ENCODE measurements at regions not wholly inside any gene's neighbourhood (a gene's known extent, or its start where the extent isn't known, plus 50 kb on each side); places are given as distances from the start of the nearest gene placed in this dataset.
"Not testable (repeated sequence)": the region's sequence is repeated elsewhere in the genome, so short reads cannot be mapped to it uniquely, and the experiment has no call there.

DNA sequence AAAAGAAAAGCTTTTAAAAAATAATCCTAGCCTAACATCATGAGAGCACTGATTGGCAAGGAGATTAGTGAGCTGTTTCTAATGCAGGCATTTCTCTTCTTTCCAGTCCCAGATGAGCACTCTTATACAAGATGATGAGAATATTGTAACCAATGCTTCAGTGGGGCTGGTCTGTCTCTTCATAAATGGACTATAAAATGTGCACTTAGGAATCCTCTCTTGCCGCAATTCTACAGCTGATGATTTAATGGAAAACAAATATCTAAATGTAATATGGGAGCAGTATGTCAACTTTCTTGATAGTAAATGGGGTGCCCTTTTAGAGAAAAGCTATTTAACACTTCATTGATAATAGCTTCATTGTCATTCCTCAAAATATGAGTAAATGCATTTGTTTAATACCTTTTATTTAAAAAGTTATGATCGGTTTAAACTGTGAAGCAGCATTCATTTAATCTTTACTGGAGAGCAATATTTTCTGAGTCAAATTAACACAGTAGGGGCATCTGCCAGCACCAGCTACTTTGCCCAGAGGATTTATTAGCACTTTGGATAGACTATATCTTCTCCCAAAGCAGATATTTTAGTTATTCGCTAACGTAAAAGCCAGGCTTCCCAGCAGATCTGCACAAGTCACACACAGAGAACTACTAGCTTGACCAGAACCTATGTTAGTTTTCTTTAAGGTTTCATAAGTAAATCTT lies 985.9 kb downstream of the DIPK2A start:
- no peak for DNase-seq

DNA sequence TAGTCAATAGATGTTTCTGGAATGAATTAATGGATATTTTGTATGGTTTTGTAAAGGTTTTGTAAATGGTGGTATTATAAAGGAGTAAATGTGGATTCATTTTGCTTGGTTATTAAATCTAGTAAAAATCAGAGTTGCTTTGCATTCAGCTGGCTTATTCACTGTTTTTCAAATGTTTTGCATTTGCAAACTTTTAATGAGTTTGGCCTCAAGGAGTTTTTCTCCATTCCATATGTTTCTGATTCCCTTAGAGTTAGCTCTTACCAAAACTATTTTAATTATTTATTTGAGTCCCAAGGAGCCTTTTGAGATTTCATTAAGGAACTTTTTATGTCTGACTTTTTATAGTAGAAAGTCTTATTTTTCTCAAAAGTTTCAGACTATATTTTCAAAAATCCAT lies 992.2 kb downstream of the DIPK2A start:
- no peak for DNase-seq

DNA sequence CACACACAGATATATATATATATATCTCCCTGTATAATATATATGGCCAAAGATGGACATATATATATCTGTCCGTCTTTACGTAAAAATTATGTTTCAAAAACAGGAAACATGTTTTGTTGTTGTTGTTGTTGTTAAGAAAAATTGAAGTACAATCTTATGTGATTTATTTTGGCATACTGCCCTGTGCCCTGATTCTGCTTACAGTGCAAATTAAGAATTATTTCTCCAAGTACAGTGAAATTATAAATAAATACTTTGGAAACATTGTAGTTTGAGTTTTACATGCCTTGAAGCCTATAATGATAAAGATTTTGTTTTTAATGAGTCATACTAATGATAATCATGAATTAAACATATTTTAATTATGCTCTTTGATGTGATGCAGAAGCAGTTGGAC lies 994.9 kb downstream of the DIPK2A start:
- DNase-seq, result no peak

DNA sequence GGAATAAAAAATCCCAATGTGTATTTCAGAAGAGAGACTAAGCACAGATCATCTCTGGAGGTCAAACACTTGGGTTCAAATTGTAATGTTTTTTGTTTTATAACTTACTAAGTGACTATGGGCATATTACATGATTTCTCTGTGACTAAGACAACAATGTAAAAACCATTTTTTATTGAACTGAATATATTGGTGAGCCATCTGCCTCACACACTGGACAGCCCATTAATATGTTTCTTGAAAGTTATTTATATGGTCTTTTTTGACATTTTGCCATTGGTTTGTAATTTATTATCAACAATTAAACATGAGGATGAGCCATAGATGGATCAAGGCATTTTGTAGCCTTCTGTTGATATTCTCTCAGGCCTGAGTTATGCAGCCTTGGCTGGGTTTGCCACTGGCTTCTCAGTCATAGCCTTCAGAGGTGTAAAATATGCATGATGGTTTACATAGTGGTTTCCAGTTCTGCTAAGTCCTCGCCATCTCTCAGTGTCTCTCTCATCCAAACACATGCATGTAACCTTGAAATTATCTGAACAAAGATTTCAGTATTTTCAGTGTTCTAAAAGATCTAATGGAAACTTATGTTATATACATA lies 997.2 kb downstream of the DIPK2A start:
- no peak for DNase-seq

DNA sequence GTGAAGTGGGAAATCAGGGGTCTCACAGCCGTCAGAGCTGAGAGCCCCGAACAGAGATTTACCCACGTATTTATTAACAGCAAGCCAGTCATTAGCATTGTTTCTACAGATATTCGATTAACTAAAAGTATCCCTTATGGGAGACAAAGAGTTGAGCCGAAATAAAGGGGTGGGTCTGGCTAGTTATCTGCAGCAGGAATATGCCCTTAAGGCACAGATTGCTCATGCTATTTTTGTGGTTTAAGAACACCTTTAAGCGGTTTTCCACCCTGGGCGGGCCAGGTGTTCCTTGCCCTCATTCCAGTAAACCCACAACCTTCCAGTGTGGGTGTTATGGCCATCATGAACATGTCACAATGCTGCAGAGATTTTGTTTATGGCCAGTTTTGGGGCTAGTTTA lies 1012.9 kb downstream of the DIPK2A start:
- not testable (repeated sequence) for DNase-seq

DNA sequence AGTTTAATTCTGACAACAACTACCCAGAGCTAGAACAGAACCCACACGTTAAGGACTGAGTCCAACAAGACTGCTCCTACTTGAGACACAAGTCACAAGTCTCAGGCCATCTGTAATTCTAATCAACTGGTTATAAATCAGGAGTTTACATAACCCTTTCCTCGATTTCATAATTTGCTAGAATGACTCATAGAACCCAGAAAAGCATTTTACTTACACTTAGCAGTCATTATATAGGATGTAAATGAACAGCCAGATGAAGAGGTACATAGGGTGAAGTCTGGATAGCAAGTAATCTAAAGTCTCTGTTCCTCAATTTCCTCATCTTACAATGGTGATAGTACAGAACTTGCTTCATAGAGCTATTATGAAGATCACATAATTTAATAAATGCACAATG lies 1018.2 kb downstream of the DIPK2A start:
- no peak for DNase-seq

DNA sequence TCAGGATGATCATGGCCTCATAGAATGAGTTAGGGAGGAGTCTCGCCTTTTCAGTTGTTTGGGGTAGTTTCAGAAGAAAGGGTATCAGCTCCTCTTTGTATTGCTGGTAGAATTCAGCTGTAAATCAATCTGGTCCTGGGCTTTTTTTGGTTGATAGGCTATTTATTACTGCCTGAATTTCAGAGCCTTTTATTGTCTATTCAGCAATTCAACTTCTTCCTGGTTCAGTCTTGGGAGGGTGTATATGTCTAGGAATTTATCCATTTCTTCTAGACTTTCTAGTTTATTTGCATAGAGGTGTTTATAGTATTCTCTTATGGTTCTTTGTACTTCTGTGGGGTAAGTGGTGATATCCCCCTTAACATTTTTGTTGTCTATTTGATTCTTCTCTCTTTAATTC lies 1024.2 kb downstream of the DIPK2A start:
- no peak for DNase-seq

DNA sequence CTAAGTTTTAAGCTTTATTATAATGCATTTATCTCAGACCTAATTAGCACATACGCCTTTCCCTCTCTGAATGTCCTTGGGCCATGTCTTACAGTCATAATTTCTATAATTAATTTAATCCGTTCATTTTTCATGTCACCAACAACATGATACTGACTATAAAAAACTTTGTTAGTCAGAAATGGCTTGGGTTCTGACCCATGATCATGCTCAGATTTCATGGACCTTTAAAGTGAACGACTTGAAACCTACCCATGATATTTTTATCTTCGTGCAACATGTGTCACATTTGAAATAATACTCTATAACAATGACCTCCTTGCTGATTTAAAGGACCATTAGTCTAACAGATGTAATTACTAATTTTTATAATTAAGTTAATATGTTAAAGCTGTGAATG lies 1033.8 kb downstream of the DIPK2A start:
- no peak for DNase-seq

DNA sequence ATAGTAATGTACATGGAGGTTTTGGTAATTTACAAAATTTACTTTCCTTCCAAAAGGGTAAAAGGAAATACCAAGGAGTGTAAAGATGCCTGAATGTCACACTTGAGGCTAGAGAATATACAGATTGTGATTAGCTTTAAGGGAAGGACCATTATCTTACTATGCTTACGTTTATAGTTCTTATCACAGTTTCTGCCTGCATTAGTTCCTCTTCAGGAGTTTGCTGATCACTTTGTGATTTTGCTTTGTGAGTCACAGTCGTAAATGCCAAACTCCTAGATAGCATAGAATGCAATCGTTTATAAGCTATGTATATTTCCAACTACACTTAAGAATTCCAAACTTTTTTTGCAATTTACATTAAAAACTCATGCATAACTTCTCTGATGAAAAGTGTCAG lies 1034.6 kb downstream of the DIPK2A start:
- no peak for DNase-seq

DNA sequence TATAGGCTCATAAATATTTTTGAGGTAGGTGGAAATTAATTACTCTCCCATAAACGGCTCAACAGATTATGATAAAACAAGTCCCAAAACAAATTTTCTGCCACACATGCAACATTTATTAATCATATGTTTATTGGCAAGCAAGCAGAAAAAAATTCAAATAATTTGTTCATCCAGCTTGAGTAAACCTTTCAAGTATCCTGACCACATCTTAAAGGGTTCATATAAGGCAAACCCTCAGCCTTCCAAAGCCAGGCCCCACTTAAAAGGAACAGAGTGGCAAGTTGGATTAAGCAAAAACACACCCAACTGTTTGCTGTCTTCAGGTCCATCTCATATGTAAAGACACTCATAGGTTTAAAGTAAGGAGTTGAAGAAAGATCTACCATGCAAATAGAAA lies 1042.3 kb downstream of the DIPK2A start:
- no peak for DNase-seq

DNA sequence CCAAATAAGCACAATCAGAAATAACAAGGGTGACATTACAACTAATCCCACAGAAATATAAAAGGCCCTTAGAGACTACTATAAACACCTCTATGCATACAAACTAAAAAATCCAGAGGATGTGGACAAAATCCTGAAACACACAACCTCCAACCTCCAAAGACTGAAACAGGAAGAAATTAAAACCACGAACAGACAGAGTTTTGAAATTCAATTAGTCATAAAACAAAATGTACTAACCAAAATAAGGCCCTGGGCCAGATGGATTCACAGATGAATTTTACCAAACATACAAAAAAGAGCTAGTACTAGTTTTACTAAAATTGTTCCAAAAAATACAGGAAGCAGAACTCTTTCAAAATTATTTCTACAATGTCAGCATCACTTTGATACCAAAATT lies 1043.6 kb downstream of the DIPK2A start:
- no peak for DNase-seq

DNA sequence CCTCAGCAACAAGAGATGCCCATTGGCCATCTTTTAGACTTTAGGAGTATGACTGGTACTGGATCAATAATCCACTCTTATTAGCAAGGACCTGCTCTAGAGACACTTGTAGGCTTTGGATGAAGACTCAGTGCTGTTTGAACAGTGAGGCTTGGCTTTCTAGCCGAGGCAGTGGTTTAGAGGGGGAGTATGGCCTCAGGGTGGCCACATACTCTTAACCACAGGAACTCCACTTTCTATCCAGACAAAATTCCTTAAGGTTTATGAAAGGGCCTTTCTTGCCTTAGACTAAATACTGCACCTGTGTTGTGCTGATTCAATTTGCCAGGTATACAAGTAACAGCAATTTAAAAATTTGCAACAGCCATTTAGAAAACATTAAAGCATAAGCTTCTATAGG lies 1046.3 kb downstream of the DIPK2A start:
- no peak for DNase-seq

DNA sequence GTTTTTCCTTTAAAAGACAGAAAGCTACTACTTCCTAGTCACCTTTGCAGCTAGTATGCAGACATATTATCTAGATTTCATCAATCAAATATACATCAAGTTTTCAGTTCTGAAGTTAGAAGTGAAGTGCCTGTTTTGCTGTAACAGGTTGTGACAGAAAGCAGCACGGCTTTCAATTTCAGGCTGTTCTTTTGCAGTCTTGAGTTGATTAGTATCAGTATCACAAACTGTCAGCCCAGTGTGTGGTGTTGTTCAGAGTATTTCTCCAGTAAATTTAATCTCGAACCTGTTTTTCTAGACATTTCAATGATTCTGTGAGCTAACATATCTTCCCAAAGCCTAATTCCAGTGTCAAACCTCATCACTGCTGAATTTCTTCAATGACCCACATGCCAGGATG lies 1050.8 kb downstream of the DIPK2A start:
- DNase-seq, result no peak

DNA sequence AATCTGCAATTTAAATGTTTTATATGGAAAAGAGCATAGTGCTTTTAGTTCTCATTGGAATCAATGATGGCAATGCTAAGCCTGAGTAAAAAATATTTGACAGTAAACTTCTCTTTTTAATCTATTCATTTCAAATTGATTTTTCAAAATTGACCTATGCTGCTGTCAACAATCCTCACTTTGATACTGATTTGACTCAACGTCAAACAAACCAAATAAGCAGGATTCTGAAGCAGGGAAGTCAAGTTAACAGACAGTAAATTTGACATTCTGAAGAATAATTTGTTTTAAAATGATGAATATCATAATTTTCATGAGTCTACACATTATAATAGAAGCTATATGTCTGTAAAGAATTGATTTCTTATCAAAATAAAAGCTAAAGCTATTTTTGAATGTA lies 1053.1 kb downstream of the DIPK2A start:
- no peak for DNase-seq

DNA sequence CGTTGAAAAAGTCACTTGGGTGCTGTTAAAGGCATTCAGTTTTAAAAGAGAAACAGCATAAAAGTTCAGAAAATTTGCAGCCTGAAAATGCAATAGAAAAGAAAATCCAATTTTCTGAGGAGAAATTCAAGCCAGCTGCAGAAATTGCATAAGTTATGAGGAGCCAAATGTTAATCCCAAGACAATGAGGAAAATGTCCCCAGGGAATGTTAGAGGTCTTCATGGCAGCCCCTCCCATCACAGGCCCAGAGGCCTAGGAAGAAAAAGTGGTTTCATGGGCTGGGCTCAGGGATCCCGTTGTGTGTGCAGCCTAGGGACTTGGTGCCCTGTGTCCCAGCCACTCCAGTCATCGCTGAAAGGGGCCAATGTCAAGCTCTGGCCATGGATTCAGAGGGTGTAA lies 1055.6 kb downstream of the DIPK2A start:
- DNase-seq, result not testable (repeated sequence)

DNA sequence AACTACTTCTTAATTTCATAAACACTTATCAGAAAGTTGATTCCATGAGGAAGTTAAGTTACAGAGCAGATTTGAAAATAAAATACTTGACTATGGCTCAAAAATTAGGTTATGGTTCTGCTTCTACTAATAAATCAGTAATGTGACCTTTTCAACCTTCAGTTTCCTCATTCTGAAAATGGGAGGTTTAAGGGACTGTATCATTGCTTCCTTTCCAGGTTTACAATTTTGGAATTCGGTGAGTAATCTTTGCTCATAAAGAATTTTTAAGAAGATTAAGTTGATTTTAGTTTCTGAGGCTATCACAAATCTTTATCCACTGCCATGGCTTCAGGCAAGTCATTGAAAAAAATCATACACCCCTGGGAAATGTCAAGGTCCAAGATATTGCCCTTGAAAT lies 1061.2 kb downstream of the DIPK2A start:
- no peak for DNase-seq

DNA sequence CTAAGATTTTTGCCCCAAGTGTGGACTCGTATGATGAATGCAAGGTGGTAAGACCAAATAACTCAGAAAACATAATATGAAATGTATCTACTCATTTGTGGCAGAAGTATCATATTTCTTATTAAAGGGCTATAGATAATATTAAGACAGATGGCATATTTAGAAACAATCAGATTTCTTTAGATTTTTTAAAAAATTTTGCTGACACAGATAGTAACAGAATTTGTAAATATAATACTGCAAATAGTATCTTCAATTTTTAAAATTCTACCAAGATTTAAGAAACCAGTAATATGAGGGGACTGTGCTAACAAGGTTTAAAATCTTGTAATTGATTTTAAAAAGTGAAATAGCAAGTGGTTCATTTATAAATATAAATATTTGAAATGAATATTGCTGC lies 1064.1 kb downstream of the DIPK2A start:
- DNase-seq, result no peak

DNA sequence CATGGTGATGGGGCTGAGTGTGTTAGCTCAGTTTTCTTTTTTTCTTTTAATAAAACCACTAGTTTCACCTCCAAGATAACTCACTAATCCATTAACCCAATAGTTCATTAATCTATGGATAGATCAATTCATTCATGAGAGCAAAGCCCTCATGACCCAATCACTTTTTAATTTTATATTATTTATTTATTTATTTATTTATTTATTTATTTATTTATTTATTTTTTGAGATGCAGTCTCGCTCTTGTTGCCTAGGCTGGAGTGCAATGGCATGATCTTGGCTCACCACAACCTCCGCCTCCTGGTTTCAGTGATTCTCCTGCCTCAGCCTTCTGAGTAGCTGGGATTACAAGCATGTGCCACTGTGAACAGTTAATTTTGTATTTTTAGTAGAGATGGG lies 1082.4 kb downstream of the DIPK2A start:
- DNase-seq, result not testable (repeated sequence)

DNA sequence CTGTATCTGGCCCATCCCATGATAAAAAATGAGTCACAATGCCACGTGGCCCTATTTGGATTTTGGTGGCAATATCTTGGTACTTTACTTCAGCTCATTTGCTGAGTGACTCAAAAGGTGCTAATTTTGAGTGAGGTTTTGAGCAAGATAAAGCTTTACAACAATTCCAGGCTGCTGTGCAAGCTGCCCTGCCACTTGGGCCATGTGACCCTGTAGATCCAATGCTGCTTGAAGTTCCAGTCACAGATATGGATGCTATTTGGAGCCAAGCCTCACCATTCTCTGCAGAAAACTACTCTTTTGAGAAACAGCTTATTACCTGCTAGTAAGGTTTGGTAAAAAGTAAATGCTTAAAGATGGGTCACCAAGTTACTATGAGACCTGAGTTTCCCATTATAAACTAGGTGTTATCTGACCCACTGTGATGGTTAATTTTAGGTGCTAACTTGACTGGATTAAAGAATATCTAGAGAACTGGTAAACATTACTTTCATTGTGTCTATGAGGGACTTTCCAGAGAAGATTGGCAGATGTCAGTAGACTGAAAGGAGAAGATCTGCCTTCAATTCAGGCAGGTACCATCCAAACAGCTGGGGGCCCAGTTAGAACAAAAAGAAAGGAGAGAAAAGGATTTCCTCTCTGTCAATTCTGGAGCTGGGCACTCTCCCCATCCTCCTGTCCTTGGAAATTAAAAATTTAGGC lies 1083.9 kb downstream of the DIPK2A start:
- DNase-seq, result no peak

DNA sequence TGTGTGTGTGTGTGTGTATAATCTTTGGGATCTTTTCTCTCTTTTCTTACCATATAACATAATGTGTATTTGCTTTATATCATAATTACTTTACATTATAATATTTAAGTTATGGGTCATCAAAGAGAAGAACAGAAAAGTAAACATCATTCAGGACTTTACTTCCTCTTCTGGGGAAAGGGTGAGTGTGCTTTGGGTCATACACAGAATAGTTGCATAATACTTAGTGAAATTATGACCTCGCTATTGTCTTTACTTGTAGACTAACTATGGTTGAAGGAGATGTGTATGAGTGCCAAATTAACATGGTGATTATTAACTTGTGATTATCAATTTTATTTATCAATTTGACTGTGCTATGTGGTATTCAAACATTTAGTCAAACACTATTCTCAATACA lies 1086.9 kb downstream of the DIPK2A start:
- DNase-seq, result no peak

DNA sequence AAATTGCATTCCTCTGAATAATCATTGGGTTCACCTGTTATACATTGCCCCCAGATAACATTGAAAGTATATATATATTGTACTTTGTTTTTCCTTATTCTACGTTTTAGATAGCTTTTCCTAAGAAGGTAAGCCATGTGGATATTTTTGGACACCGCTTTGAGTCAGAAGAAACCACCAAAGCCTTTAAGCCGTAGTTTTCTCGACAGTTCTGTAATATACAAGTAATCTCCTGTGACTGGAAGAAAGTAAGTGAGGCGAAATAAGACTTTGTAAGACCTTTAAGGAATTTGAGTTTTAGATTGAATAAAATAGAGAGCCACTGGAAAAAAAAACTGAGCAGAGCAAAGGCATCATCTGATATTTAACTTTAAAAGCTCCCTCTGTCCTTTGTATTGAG lies 1092.0 kb downstream of the DIPK2A start:
- no peak for DNase-seq

DNA sequence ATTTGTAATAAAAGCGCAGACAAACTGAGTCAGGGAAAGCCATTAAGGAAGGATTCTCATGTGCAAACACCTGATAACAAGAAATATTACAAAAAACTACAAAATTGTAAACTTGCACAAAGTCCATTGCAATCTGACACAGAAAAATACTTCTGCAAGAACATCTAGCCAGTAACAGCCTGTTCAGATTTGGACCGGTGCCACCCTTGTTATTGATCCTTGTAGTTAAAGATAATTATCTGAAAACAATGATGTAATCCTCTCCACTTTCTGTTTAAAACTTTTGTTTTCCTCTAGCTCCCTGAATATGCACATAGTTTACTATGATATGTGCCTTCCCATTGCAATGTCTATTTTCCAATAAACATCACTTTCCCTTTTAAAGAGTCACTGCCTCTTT lies 1090.2 kb downstream of the PLOD2 start:
- no peak for DNase-seq

DNA sequence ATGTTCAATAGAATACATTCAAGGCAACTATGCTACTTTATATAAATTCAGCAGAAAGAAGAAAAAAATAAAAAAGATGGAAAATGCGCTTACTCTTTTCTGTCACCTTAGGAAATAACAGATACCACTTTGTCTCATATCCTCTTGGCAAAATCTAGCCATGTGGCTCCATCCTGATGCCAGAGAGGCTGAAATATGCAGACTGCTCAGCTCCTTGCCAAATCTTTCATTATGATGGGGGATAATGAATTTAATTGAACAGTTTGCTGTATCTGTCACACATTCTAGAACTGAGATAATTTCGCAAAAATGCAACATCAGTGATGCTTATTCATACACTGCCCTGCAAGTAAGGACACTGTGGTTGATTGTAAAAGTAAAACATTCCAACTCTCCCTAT lies 1081.5 kb downstream of the PLOD2 start:
- DNase-seq, result no peak

DNA sequence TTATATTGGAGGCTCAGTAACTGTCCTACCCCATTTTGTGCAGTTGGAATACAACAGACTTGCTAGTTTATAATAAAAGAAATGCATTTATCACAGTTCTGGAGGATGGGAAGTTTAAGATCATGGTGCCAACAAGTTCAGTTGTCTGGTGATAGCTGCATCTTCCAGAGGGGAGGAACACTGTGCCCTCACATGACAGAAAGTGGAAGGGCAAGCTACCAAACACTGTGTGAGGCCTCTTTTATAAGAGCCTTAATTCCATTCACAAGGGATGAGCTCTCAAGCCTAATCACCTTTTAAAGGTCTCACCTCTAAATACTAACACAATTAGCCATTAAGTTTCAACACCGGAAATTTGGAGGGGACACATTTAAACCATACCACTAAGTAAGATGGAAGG lies 1073.9 kb downstream of the PLOD2 start:
- DNase-seq, result no peak

DNA sequence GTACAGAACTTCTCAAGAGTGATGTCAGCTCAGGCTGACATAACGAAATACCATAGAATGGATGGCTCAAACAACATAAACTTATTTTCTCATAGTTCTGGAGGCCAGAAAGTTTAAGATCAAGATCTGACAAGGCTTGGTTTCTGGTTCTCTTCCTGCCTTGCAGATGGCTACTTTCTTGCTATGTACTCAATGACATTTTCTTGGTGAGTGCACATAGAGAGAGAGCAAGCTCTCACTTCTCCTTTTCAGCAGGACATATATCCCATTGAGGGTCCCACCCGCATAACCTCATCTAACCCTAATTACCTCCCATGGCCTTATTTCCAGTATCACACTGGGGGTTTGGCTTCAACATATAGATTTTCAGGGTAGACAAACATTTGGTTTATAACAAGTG lies 1072.1 kb downstream of the PLOD2 start:
- no peak for DNase-seq

All from SHP77 treated with DMSO at 0.1 percent for 48 hours (cell line).